ENCODE measurements at regions not wholly inside any gene's neighbourhood (a gene's known extent, or its start where the extent isn't known, plus 50 kb on each side); places are given as distances from the start of the nearest gene placed in this dataset.

DNA sequence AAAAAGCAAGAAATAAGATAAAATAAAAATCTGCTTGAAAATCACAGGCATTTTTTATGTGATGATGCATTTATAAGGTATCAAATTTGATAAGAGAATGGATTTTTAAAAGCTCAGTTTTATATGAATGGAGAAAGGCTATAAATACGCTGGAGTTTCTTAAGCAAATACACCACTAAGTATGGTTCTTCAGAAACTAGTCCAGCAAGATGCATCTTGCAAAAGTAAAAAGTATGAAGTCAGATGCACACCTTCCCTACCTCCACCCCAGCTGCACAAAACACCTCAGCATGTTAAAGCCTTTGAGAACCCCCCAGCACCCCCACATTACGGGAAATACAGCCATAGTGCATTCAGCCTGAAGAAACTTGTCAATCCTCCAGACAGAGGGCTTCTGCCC is 143.1 kb upstream of the PROX1 start:
- TF ChIP-seq CTCF (IDR thresholded peaks at IDR 0.05), result no peak
- TF ChIP-seq POLR2A (IDR thresholded peaks at IDR 0.05), result no peak
- TF ChIP-seq EP300 (IDR thresholded peaks at IDR 0.05), result no peak
